GM13976 (cell line): ENCODE measurements at regions not wholly inside any gene's neighbourhood (a gene's known extent, or its start where the extent isn't known, plus 50 kb on each side); places are given as distances from the start of the nearest gene placed in this dataset.
"Not testable (repeated sequence)": the region's sequence is repeated elsewhere in the genome, so short reads cannot be mapped to it uniquely, and the experiment has no call there.

ENCODE experiments used
- DNase-seq: peaks from one replicate; pipeline ENCODE4 v3.0.0; 2012; ENCODE audit warnings: low spot score
- CTCF ChIP-seq: IDR thresholded peaks from 2 replicates; pipeline ENCODE4 v1.5.1; 2012; ENCODE audit warnings: borderline replicate concordance, mild to moderate bottlenecking; ENCODE audit not compliant: insufficient read depth; ENCODE audit errors: extremely low read depth, missing control alignments, control extremely low read depth
- in situ Hi-C: fragments of 300-500 bp; cut with MboI; formaldehyde crosslinking; loops from one replicate; pipeline ENCODE4 v1.12.0; 2022; ENCODE audit warnings: low sequenced_read_pairs, mixed read lengths, inconsistent platforms; ENCODE audit not compliant: unreplicated experiment

GRCh38 chr22:22161924-22162851 lies 82.4 kb upstream of the VPREB1 start:
- in situ Hi-C loops = no loop called here
- peak; percentile 77 for DNase-seq
- TF ChIP-seq CTCF = no peak

GRCh38 chr22:22160768-22161167 lies 83.8 kb upstream of the VPREB1 start:
- in situ Hi-C loops, DNase-seq: not testable (repeated sequence)

- in situ Hi-C loops = loop anchor here (10.0 kb wide), 1 partner anchor 45 kb away; no protein-coding TSS in a partner anchor
- no peak for TF ChIP-seq CTCF
- no peak for DNase-seq
These were observed 85.2 kb upstream of the VPREB1 start for GRCh38 chr22:22159384-22159783.

- no peak for TF ChIP-seq CTCF
- DNase-seq = no peak
- in situ Hi-C loops = loop anchor here (10.0 kb wide), 1 partner anchor 46 kb away; no protein-coding TSS in a partner anchor
These were observed 85.6 kb upstream of the VPREB1 start for GRCh38 chr22:22158965-22159364.

- in situ Hi-C loops = loop anchor here (10.0 kb wide), 1 partner anchor 46 kb away; no protein-coding TSS in a partner anchor
- TF ChIP-seq CTCF = no peak
- DNase-seq = no peak
These were observed 86.3 kb upstream of the VPREB1 start for GRCh38 chr22:22158207-22158816.

GRCh38 chr22:22157348-22157725 lies 87.2 kb upstream of the VPREB1 start:
- TF ChIP-seq CTCF = no peak
- peak; percentile 30 for DNase-seq
- in situ Hi-C loops = loop anchor here (10.0 kb wide), 1 partner anchor 47 kb away; no protein-coding TSS in a partner anchor
